ENCODE measurements at regions not wholly inside any gene's neighbourhood (a gene's known extent, or its start where the extent isn't known, plus 50 kb on each side); places are given as distances from the start of the nearest gene placed in this dataset.

DNA sequence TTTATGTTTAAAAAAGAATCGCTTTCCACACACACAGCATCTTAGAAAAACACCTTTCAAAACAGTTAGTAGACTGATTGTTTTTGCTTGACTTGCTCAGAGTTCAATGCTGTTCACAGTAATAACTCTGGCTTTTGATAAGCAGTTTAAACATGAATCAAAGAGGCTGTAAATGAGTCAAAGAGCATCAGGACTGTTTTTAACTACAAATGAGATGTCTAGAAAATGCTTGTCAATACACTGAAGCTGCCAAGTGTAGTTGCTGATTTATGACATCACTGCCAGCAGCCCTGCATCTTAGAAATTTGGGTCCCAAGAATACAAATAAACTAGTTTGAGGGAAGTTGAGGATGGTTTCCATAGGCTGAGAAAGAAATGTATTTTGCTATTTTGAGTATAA is 2057.1 kb upstream of the PCDH20 start:
- DNase-seq (no peak), ATAC-seq (ENCODE audit: low read depth) (no peak)
- H4K91ac ChIP-seq (ENCODE audit: insufficient read depth, low read depth, low read length) = no peak overlapping the region
- H3K27ac ChIP-seq (ENCODE audit: insufficient read depth, low read length) = no peak overlapping the region
- H3K4me1 ChIP-seq (ENCODE audit: control insufficient read depth, insufficient read depth, low read length) = no peaks in the 10 kb centered on the region
- intact Hi-C loops (cut with micrococcal nuclease) = no loop called here
- no peaks in the 10 kb centered on the region for H3K36me3 ChIP-seq (ENCODE audit: control insufficient read depth, insufficient read depth, low read length)
- no peak overlapping the region for H3K4me2 ChIP-seq (ENCODE audit: low read depth, low read length)
- no CpG with 5 or more reads among the region's 1 CpG for WGBS, 2 experiments (ENCODE audit: extremely low coverage in 2 of 2, insufficient read length in 1 of 2)
- no peak overlapping the region for H2AK9ac ChIP-seq (replicated peaks; ENCODE audit: low read depth, low read length, poor library complexity)
- H2AK5ac ChIP-seq (ENCODE audit: low read depth, low read length) = no peak overlapping the region
- no peaks in the 10 kb centered on the region for H3K79me1 ChIP-seq (ENCODE audit: low read depth in 1 of 2, low read length in 2 of 2)
- no peak overlapping the region for H3K9ac ChIP-seq (ENCODE audit: low read depth, low read length)
- dilution Hi-C loops (cut with HindIII; ENCODE audit: low sequenced_read_pairs, unreplicated experiment) = no loop called here
- no peaks in the 10 kb centered on the region for H4K20me1 ChIP-seq (ENCODE audit: insufficient read depth, low read length)
- no peak overlapping the region for H2BK20ac ChIP-seq (ENCODE audit: low read depth, low read length)
- H3K14ac ChIP-seq (replicated peaks; ENCODE audit: low read depth, low read length) = no peak overlapping the region
- H2AFZ ChIP-seq (replicated peaks; ENCODE audit: low read length, poor library complexity) = no peak overlapping the region
- H3K56ac ChIP-seq (ENCODE audit: extremely low read depth, insufficient read depth, low read length) = no peak overlapping the region
- no peak overlapping the region for H3K4ac ChIP-seq (ENCODE audit: low read depth, low read length)
- no peaks in the 10 kb centered on the region for H3K27me3 ChIP-seq (ENCODE audit: control insufficient read depth, insufficient read depth, low read length)
- ChIA-PET POLR2A (ENCODE audit: unreplicated experiment) (no interaction called here), CTCF (no interaction called here)
- TF ChIP-seq SMC3 (IDR thresholded peaks at IDR 0.05; ENCODE audit: low read depth, low read length) (no peak), POLR2A (IDR thresholded peaks at IDR 0.05; ENCODE audit: low read depth, low read length) (no peak), NFE2L2 (IDR thresholded peaks at IDR 0.05; ENCODE audit: low read depth, low read length) (no peak), BHLHE40 (IDR thresholded peaks at IDR 0.05; ENCODE audit: low read depth, low read length) (no peak), CEBPB (IDR thresholded peaks at IDR 0.05; ENCODE audit: low read depth, low read length) (no peak), MAFK (IDR thresholded peaks at IDR 0.05; ENCODE audit: low read depth, low read length) (no peak), CHD1 (IDR thresholded peaks at IDR 0.05; ENCODE audit: low read depth, low read length) (no peak), MAZ (IDR thresholded peaks at IDR 0.05; ENCODE audit: borderline replicate concordance, low read depth, low read length) (no peak), RAD21 (IDR thresholded peaks at IDR 0.05; ENCODE audit: low read length) (no peak), FOS (IDR thresholded peaks at IDR 0.05; ENCODE audit: low read depth, low read length) (no peak), RFX5 (IDR thresholded peaks at IDR 0.05; ENCODE audit: low read depth, low read length) (no peak)
- TF ChIP-seq, protein P1, sequence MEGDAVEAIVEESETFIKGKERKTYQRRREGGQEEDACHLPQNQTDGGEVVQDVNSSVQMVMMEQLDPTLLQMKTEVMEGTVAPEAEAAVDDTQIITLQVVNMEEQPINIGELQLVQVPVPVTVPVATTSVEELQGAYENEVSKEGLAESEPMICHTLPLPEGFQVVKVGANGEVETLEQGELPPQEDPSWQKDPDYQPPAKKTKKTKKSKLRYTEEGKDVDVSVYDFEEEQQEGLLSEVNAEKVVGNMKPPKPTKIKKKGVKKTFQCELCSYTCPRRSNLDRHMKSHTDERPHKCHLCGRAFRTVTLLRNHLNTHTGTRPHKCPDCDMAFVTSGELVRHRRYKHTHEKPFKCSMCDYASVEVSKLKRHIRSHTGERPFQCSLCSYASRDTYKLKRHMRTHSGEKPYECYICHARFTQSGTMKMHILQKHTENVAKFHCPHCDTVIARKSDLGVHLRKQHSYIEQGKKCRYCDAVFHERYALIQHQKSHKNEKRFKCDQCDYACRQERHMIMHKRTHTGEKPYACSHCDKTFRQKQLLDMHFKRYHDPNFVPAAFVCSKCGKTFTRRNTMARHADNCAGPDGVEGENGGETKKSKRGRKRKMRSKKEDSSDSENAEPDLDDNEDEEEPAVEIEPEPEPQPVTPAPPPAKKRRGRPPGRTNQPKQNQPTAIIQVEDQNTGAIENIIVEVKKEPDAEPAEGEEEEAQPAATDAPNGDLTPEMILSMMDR (conservative IDR thresholded peaks at IDR 0.05; ENCODE audit: low read depth, low read length) = no peak
- TF ChIP-seq, protein P2, sequence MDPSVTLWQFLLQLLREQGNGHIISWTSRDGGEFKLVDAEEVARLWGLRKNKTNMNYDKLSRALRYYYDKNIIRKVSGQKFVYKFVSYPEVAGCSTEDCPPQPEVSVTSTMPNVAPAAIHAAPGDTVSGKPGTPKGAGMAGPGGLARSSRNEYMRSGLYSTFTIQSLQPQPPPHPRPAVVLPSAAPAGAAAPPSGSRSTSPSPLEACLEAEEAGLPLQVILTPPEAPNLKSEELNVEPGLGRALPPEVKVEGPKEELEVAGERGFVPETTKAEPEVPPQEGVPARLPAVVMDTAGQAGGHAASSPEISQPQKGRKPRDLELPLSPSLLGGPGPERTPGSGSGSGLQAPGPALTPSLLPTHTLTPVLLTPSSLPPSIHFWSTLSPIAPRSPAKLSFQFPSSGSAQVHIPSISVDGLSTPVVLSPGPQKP (IDR thresholded peaks at IDR 0.05; ENCODE audit: borderline replicate concordance, low read depth, low read length) = no peak
- H3K9me3 ChIP-seq (ENCODE audit: control insufficient read depth, insufficient read depth, low read length) = no peaks in the 10 kb centered on the region
- no peak overlapping the region for H3K18ac ChIP-seq (ENCODE audit: low read depth, low read length)
- in situ Hi-C loops (cut with MboI; ENCODE audit: low sequenced_read_pairs) = no loop called here
- no peak overlapping the region for H2BK120ac ChIP-seq (ENCODE audit: low read depth, low read length)
- H2BK5ac ChIP-seq (ENCODE audit: low read depth, low read length, poor library complexity, severe bottlenecking) = no peak overlapping the region
- H2BK15ac ChIP-seq (ENCODE audit: low read depth, low read length) = no peak overlapping the region
- H3K23ac ChIP-seq (ENCODE audit: low read depth, low read length) = no peak overlapping the region
- H3K4me3 ChIP-seq (ENCODE audit: insufficient read depth, low read depth, low read length) = no peak overlapping the region
- no TSS peak for BruUV-seq (replicated peaks)
- no peaks in the 10 kb centered on the region for H3K9me1 ChIP-seq (ENCODE audit: insufficient read depth, low read length)
- no peak overlapping the region; the same call in 1 of the 2 replicates for H4K5ac ChIP-seq (ENCODE audit: low read depth, low read length)
- no peak overlapping the region for H4K8ac ChIP-seq (ENCODE audit: low read depth in 2 of 2, low read length in 2 of 2)
